ENCODE measurements at regions not wholly inside any gene's neighbourhood (a gene's known extent, or its start where the extent isn't known, plus 50 kb on each side); places are given as distances from the start of the nearest gene placed in this dataset.

GRCh38 chr4:155588437-155588836 lies 78.2 kb upstream of the GUCY1A1 start:
- Histone ChIP-seq H3K9me2 (no peaks in the 10 kb centered on the region), H3K27ac (ENCODE audit: low read depth in 2 of 2, low read length in 1 of 2) (no peak overlapping the region), H3F3A (replicated peaks; ENCODE audit: insufficient read depth) (no peaks in the 10 kb centered on the region), H3K9ac (no peak overlapping the region), H3K9me3 (no peaks in the 10 kb centered on the region), H2AFZ (ENCODE audit: low read depth) (no peak overlapping the region), H3K27me3 (ENCODE audit: insufficient read depth) (no peaks in the 10 kb centered on the region), H3K4me3 (ENCODE audit: low read depth in 2 of 2, low read length in 1 of 2) (no peak overlapping the region), H3K36me3 (replicated peaks in 1 of 2; ENCODE audit: control insufficient read depth in 1 of 2, insufficient read depth in 2 of 2, low read length in 1 of 2) (no peaks in the 10 kb centered on the region), H4K20me1 (ENCODE audit: insufficient read depth) (no peaks in the 10 kb centered on the region), H3K4me1 (ENCODE audit: control insufficient read depth in 1 of 2, insufficient read depth in 2 of 2, low read depth in 1 of 2, low read length in 1 of 2) (peaks cover 0 to 5% of the 10 kb centered on the region in 2 experiments; a peak in 2 of 4 replicates), H3K4me2 (no peak overlapping the region), H3K79me2 (ENCODE audit: insufficient read depth) (no peaks in the 10 kb centered on the region)
- 74% methylated on average over 2 of the region's 2 CpGs for WGBS (ENCODE audit: low lambda C conversion rate)
- no peak for DNase-seq
- TF ChIP-seq, protein P1, sequence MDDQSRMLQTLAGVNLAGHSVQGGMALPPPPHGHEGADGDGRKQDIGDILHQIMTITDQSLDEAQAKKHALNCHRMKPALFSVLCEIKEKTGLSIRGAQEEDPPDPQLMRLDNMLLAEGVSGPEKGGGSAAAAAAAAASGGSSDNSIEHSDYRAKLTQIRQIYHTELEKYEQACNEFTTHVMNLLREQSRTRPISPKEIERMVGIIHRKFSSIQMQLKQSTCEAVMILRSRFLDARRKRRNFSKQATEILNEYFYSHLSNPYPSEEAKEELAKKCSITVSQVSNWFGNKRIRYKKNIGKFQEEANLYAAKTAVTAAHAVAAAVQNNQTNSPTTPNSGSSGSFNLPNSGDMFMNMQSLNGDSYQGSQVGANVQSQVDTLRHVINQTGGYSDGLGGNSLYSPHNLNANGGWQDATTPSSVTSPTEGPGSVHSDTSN (IDR thresholded peaks at IDR 0.05): no peak
- TF ChIP-seq RXRA (IDR thresholded peaks at IDR 0.05; ENCODE audit: borderline replicate concordance, low read depth): no peak
- TF ChIP-seq NRF1 (IDR thresholded peaks at IDR 0.05; ENCODE audit: low read depth, low read length): no peak
- TF ChIP-seq ELF1 (IDR thresholded peaks at IDR 0.05): no peak
- no peak for TF ChIP-seq REST (IDR thresholded peaks at IDR 0.05; ENCODE audit: low read depth, low read length)
- no peak for TF ChIP-seq USF1 (IDR thresholded peaks at IDR 0.05; ENCODE audit: borderline replicate concordance, low read depth)
- no peak for TF ChIP-seq CHD2 (IDR thresholded peaks at IDR 0.05; ENCODE audit: low read length, partially characterized antibody)
- TF ChIP-seq, protein P2, sequence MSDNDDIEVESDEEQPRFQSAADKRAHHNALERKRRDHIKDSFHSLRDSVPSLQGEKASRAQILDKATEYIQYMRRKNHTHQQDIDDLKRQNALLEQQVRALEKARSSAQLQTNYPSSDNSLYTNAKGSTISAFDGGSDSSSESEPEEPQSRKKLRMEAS (IDR thresholded peaks at IDR 0.05; ENCODE audit: low read depth): no peak
- TF ChIP-seq FOSL2 (IDR thresholded peaks at IDR 0.05; ENCODE audit: borderline replicate concordance, low read depth): no peak
- TF ChIP-seq SIN3A (IDR thresholded peaks at IDR 0.05; ENCODE audit: borderline replicate concordance, low read depth, low read length): no peak
- no peak for TF ChIP-seq ZBTB33 (IDR thresholded peaks at IDR 0.05; ENCODE audit: borderline replicate concordance, low read depth)
- no peak for TF ChIP-seq GABPA (IDR thresholded peaks at IDR 0.05; ENCODE audit: low read depth)
- no peak for TF ChIP-seq RFX5 (IDR thresholded peaks at IDR 0.05; ENCODE audit: low read length)
- no peak for TF ChIP-seq CTCF (IDR thresholded peaks at IDR 0.05)
- TF ChIP-seq FOXJ3 (CRISPR knock-in tag; IDR thresholded peaks at IDR 0.05): no peak
- no peak for TF ChIP-seq TAF1 (IDR thresholded peaks at IDR 0.05; ENCODE audit: borderline replicate concordance, low read depth, low read length)
- no peak for TF ChIP-seq TCF12 (IDR thresholded peaks at IDR 0.05)
- no peak for TF ChIP-seq TEAD4 (IDR thresholded peaks at IDR 0.05; ENCODE audit: borderline replicate concordance, insufficient read depth)
- ChIA-PET POLR2A (no interaction called here), CTCF (no interaction called here)
